ENCODE measurements at regions not wholly inside any gene's neighbourhood (a gene's known extent, or its start where the extent isn't known, plus 50 kb on each side); places are given as distances from the start of the nearest gene placed in this dataset.

- no peak for DNase-seq (ENCODE audit: low read depth in 2 of 2)
Observed at GRCh38 chr5:99724732-99725290, 796.0 kb upstream of the CHD1 start.

DNA sequence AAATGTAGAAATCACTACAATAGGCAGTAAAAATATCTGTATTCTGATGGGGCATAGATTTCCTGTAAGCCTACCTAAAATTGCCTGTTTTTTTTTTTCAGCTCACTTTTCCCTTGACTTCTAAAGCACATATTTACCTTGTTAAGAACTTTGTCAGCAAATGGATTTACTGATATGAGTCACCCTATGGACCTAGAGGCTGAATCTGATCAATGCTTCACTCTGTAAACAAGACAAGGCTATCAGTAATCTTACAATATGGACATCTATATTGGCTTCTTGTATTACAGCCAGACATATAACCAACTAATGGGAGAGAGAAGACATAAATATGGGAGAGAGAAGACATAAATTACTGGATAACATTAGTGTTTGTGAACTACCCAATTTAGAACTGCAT lies 792.7 kb upstream of the CHD1 start:
- DNase-seq (ENCODE audit: low read depth in 2 of 2): no peak

- DNase-seq (ENCODE audit: low read depth in 2 of 2): no peak
Observed at GRCh38 chr5:99715921-99716320, 787.1 kb upstream of the CHD1 start.

- no peak for DNase-seq (ENCODE audit: low read depth in 2 of 2)
Observed at GRCh38 chr5:99706160-99706559, 777.4 kb upstream of the CHD1 start.

DNA sequence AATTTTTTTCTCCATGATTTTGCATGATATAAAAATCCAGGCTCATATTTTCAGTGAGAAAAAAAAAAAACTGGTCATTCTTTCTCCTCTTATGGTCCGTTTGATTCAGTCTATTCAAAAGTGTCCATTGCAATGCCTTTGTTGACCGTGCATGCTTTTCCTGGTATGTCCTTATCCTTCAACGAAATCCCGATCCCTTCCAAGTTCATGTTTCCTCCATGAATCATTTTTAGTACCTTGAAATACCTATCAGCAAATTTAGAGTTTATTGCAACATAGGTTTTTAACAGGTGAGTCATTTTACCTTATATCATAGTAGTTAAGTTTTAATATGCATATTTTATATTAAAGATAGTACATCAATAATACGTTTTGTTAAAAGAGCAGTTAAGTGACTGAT lies 773.8 kb upstream of the CHD1 start:
- no peak for DNase-seq (ENCODE audit: low read depth in 2 of 2)

- no peak for DNase-seq (ENCODE audit: low read depth in 2 of 2)
Observed at GRCh38 chr5:99694884-99695283, 766.1 kb upstream of the CHD1 start.

DNA sequence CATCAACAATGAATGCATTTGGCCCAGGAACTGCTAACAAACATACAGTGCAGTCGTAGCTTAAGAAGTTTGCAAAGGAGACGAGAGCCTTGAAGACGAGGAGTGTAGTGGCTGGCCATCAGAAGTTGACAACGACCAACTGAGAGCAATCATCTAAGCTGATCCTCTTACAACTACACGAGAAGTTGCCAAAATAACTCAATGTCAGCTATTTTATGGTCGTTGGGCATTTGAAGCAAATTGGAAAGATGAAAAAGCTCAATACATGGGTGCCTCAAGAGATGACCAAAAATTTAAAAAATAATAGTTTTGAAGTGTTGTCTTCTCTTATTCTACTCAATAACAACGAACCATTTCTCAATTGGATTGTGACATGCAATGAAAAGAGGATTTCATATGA lies 757.7 kb upstream of the CHD1 start:
- DNase-seq (ENCODE audit: low read depth in 2 of 2): no peak

DNA sequence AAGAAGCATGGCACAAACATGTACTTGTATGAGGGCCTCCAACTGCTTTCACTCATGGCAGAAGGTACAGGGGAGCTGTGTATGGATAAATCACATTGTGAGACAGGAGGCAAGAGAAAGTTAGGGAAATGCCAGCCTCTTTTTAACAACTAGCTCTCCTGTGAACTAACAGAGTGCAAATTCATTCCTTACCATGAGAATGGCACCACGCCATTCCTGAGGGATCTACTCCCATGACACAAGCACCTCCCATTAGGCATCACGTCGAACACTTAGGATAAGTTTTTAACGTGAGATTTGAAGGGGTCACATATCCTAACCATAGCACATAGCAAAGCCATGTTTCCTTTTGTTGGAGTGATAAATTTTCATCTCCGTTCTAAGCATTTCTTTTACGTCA lies 747.2 kb upstream of the CHD1 start:
- no peak for DNase-seq (ENCODE audit: low read depth in 2 of 2)

GRCh38 chr5:99674101-99674500 lies 745.3 kb upstream of the CHD1 start:
- no peak for DNase-seq (ENCODE audit: low read depth in 2 of 2)

DNA sequence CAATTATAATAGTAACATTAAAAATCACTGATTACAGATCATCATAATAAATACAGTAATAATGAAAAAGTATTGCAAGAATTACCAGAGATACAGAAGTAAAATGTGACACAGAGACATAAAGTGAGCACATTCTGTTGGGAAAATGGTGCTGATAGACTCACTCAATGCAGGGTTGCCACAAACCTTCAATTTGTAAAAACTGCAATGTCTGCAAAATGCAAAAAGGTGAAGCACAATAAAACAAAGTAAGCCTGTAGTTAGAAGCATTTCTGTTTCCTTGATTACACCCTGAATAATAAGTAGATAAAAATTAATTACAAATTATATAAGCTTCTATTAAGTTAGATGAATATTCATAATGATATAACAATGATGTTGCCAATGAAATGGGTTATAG lies 736.2 kb upstream of the CHD1 start:
- no peak for DNase-seq (ENCODE audit: low read depth in 2 of 2)

DNA sequence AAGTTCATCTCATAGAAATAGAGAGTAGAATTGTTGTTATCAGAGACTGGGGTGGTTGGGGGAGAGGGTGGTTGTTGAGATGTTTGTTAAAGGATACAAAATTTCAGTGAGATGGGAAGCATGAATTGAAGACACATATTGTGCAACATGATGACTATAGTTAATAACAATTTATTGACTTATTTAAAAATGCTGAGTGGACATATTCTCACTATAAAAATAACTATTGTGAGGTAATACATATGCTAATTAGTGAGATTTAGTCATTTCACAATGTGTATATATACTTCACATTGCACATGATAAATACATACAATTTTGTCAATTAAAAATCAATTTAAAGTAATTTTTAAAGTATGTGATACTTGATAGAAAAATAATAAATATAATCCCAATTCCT lies 722.5 kb upstream of the CHD1 start:
- no peak for DNase-seq (ENCODE audit: low read depth in 2 of 2)

- DNase-seq (ENCODE audit: low read depth in 2 of 2): no peak
Observed at GRCh38 chr5:99646011-99646647, 717.3 kb upstream of the CHD1 start.

DNA sequence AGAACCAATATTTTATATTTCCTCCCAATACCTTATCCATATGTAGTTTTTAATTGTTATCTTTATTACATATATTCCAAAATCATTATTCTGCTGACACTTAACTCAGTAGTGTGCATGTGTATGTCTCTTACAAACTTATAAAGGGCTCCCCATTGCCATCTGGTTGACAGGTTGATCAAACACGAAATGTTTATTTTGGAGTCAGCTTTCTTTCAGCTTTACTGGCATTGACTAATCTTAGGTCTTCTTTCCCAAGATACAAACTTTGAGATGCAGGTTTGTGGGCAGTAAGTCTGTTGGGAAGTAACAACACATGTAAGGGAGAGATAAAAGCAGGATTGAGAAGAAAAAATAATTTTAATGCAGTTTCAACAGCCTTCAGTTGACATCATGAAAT lies 716.0 kb upstream of the CHD1 start:
- no peak for DNase-seq (ENCODE audit: low read depth in 2 of 2)

- no peak for DNase-seq (ENCODE audit: low read depth in 2 of 2)
Observed at GRCh38 chr5:99640646-99641045, 711.8 kb upstream of the CHD1 start.

DNA sequence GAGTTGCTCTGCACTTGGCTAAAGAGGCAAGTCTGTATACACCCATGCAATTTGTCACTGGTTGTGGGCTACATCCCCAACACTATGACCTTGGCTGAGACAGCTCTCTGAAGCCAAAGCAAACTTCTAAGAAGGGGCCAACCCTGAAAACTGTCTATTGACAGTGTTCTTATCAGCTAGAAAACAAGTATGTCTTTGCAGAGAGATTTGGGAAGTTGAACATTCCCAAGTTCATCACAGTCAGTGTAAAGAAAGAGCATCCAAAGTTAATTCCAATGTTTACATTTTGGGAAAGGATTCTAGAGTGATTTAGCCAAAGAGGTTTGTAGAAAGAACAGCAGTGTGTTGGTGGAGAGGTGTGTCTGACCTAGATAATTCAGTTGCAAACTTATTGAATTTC lies 711.1 kb upstream of the CHD1 start:
- DNase-seq (ENCODE audit: low read depth in 2 of 2): no peak

- no peak for DNase-seq (ENCODE audit: low read depth in 2 of 2)
Observed at GRCh38 chr5:99636663-99637062, 707.9 kb upstream of the CHD1 start.

DNA sequence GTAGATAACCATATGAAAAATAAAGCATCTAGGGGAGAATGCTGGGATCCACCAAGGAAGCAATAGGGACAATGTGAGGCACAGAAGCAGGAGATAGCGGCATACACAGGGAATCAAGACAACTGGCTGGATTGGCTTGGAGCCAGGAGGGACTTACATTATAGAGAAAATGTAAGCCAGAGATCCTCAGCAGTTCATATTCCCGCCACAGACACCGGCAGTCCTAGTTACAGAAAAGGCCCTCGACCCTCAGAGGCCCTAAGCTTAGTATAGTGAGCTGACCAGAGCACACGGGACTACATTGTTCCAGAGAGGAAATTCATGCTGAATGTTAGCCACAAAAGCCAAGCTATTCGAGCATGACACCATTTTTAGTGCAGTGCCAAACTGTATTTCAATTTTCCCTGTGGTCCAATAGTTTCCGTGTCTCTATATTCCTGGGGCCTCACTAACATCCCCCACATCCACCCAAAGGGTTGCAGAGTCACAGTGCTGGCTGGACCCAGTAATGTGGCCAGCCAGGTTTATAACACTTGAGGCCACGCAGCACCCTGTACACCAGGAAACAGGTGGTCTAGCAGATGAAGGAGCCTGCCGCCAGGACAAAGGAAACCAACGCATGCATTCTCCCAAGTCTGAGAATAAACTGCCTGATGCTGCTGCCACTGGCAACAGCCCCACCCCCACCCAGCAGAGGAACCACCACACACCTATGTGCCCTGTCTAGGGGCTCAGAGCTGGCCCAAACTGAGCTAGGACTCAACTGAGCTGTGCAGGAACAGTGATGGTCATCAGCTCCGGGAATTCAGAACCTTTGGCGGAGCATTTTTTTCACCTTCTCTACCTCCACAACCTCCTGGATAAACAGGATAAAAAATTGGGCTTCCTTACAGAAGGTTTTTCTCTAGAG lies 693.2 kb upstream of the CHD1 start:
- DNase-seq (ENCODE audit: low read depth in 2 of 2): no peak

DNA sequence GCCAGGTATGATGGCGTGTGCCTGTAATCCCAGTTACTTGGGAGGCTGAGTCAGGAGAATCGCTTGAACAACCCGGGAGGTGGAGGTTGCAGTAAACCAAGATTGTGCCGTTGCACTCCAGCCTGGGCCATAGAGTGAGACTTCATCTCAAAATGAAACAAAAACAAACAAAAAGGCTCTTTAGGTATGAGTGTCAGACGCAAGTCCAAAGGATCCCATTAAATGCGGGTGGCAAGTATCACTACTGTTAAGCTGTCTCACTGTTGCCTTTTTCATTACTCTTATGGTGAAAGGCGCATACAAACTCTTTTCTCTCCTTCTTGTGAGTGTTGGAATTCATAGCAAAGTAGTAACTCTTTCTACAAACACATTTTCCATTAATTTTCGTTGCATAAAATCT lies 688.5 kb upstream of the CHD1 start:
- DNase-seq (ENCODE audit: low read depth in 2 of 2): no peak

- DNase-seq (ENCODE audit: low read depth in 2 of 2): no peak
Observed at GRCh38 chr5:99614888-99615287, 686.1 kb upstream of the CHD1 start.

- no peak for DNase-seq (ENCODE audit: low read depth in 2 of 2)
Observed at GRCh38 chr5:99607124-99607523, 678.3 kb upstream of the CHD1 start.

DNA sequence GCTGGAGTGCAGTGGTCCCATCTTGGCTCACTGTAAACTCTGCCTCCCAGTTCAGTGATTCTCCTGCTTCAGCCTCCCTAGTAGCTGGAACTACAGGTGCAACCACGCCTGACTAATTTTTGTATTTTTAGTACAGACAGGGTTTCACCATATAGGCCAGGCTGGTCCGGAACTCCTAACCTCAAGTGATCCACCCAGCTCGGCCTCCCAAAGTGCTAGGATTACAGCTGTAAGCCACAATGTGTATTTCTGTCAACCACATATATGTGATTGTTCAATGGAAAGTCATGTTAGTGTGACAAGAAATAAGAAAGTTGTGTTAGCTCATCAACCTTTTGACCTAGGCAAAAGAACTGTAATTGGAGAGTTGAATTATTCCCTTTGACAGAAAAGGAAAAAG lies 677.1 kb upstream of the CHD1 start:
- no peak for DNase-seq (ENCODE audit: low read depth in 2 of 2)

- DNase-seq (ENCODE audit: low read depth in 2 of 2): no peak
Observed at GRCh38 chr5:99600952-99601351, 672.1 kb upstream of the CHD1 start.

- DNase-seq (ENCODE audit: low read depth in 2 of 2): no peak
Observed at GRCh38 chr5:99590806-99591205, 662.0 kb upstream of the CHD1 start.

Data from stimulated activated CD4-positive, alpha-beta T cell treated with anti-CD3 and anti-CD28 coated beads, Interleukin-1b, Interleukin-23, amount 100 ng/mL, for 1 hour (primary cell).